ENCODE measurements at regions not wholly inside any gene's neighbourhood (a gene's known extent, or its start where the extent isn't known, plus 50 kb on each side); places are given as distances from the start of the nearest gene placed in this dataset.

DNA sequence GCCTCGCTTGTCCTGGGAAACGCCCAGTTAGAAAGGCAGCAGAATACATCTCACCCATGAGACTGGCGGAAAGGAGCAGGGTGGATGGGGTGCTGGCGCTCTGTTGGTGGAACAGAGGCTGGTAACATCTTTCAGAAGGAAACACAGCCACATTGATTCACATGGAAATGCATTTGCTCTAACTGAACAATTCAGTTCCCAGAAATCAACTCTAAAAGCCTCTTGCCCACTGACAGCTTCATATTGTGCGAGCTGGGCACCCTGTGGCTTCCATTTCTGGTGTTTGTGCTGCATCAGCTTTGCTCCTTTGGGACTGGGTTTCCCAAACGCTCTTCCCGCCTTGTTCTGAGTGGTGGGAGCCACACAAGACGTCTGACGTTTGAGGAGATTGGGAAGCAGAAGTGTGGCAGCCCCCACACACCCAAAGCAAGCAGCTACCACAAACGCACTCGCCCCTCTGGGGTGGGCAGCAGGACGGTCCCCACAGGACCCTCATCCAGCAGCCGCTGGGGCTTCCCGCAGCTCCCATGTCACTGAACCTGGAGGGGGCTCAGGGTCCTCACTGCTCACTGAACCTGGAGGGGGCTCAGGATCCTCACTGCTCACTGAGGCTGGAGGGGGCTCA lies 229.5 kb downstream of the ERMARD start:
- Histone ChIP-seq H3K27me3 (ENCODE audit: control insufficient read depth in 1 of 2, insufficient read depth in 1 of 2, low read length in 2 of 2) (peaks cover 0 to 19% of the 10 kb centered on the region in 2 experiments), H3K4me1 (ENCODE audit: control insufficient read depth, insufficient read depth, low read depth, low read length) (no peaks in the 10 kb centered on the region), H2AFZ (ENCODE audit: low read depth, low read length) (no peak overlapping the region), H4K8ac (ENCODE audit: low read length) (no peak overlapping the region), H3K18ac (ENCODE audit: low read depth in 1 of 2, low read length in 2 of 2) (no peak overlapping the region), H3K4me2 (ENCODE audit: low read length, poor library complexity, severe bottlenecking) (no peak overlapping the region), H2BK120ac (ENCODE audit: low read depth, low read length) (no peak overlapping the region), H3K23ac (ENCODE audit: low read length in 2 of 2) (no peak overlapping the region), H4K91ac (ENCODE audit: low read length) (no peak overlapping the region), H2BK5ac (ENCODE audit: low read depth, low read length, poor library complexity, severe bottlenecking) (no peak overlapping the region), H3K9me3 (ENCODE audit: control insufficient read depth, low read length) (no peaks in the 10 kb centered on the region), H2AK5ac (ENCODE audit: low read length, severe bottlenecking) (no peak overlapping the region), H3K4me3 (ENCODE audit: insufficient read depth in 1 of 2, low read depth in 1 of 2, low read length in 2 of 2) (no peak overlapping the region), H3K27ac (ENCODE audit: low read length, poor library complexity, severe bottlenecking) (no peak overlapping the region), H3K9ac (ENCODE audit: low read length) (no peak overlapping the region), H3K14ac (ENCODE audit: low read length in 2 of 2) (no peak overlapping the region), H2BK12ac (ENCODE audit: low read length in 2 of 2) (no peak overlapping the region), H3K36me3 (ENCODE audit: control insufficient read depth in 1 of 2, insufficient read depth in 2 of 2, low read depth in 1 of 2, low read length in 2 of 2) (no peaks in the 10 kb centered on the region), H2BK15ac (ENCODE audit: low read depth, poor library complexity, severe bottlenecking) (no peak overlapping the region), H3K79me1 (replicated peaks; ENCODE audit: low read length, poor library complexity, severe bottlenecking) (no peaks in the 10 kb centered on the region), H3K4ac (ENCODE audit: low read depth in 1 of 2, low read length in 2 of 2) (no peak overlapping the region)
- DNase-seq = no peak
- 78% methylated on average over 14 of the region's 14 CpGs for WGBS

DNA sequence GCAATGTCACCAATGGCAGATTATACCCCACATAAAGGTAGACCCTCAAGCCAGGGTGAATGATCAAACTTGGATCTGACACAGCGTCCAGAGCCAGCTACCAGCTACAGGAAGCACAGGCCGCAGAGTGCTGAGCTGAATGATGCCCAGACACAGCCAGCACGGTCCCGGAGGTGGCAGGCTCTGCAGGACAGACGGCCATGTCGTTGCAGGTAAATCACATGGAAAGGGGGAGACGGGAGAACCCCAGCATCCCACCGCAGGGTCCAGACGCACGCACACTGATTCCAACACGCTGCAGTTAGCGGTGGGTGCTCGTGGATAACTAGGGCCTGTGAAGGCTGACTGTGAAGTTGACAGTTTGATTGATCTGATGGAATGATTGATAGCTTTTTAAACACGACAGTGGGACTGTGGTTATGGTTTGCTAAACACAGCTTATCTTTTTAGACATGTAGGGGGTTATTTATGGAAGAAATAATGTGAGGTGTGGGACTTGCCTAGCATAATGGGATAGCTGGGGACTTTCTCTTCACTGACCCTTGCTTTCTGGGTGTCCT lies 228.5 kb downstream of the ERMARD start:
- no peaks in the 10 kb centered on the region for H3K79me1 ChIP-seq (replicated peaks; ENCODE audit: low read length, poor library complexity, severe bottlenecking)
- H3K9ac ChIP-seq (ENCODE audit: low read length) = no peak overlapping the region
- no peak overlapping the region for H2AK5ac ChIP-seq (ENCODE audit: low read length, severe bottlenecking)
- H2BK5ac ChIP-seq (ENCODE audit: low read depth, low read length, poor library complexity, severe bottlenecking) = no peak overlapping the region
- no peak overlapping the region for H3K4ac ChIP-seq (ENCODE audit: low read depth in 1 of 2, low read length in 2 of 2)
- no peak overlapping the region for H3K27ac ChIP-seq (ENCODE audit: low read length, poor library complexity, severe bottlenecking)
- no peak overlapping the region for H2BK120ac ChIP-seq (ENCODE audit: low read depth, low read length)
- H2BK12ac ChIP-seq (ENCODE audit: low read length in 2 of 2) = no peak overlapping the region
- no peak overlapping the region for H3K23ac ChIP-seq (ENCODE audit: low read length in 2 of 2)
- no peaks in the 10 kb centered on the region for H3K36me3 ChIP-seq (ENCODE audit: control insufficient read depth in 1 of 2, insufficient read depth in 2 of 2, low read depth in 1 of 2, low read length in 2 of 2)
- no peaks in the 10 kb centered on the region for H3K9me3 ChIP-seq (ENCODE audit: control insufficient read depth, low read length)
- no peak overlapping the region for H3K4me2 ChIP-seq (ENCODE audit: low read length, poor library complexity, severe bottlenecking)
- H2BK15ac ChIP-seq (ENCODE audit: low read depth, poor library complexity, severe bottlenecking) = no peak overlapping the region
- no peak overlapping the region for H4K91ac ChIP-seq (ENCODE audit: low read length)
- H3K4me3 ChIP-seq (ENCODE audit: insufficient read depth in 1 of 2, low read depth in 1 of 2, low read length in 2 of 2) = no peak overlapping the region
- no peak overlapping the region for H3K14ac ChIP-seq (ENCODE audit: low read length in 2 of 2)
- DNase-seq = no peak
- no peak overlapping the region for H4K8ac ChIP-seq (ENCODE audit: low read length)
- H3K27me3 ChIP-seq (ENCODE audit: control insufficient read depth in 1 of 2, insufficient read depth in 1 of 2, low read length in 2 of 2) = peaks cover 0 to 25% of the 10 kb centered on the region in 2 experiments
- H3K18ac ChIP-seq (ENCODE audit: low read depth in 1 of 2, low read length in 2 of 2) = no peak overlapping the region
- H3K4me1 ChIP-seq (ENCODE audit: control insufficient read depth, insufficient read depth, low read depth, low read length) = no peaks in the 10 kb centered on the region
- H2AFZ ChIP-seq (ENCODE audit: low read depth, low read length) = no peak overlapping the region
- WGBS = 80% methylated on average over 14 of the region's 14 CpGs

DNA sequence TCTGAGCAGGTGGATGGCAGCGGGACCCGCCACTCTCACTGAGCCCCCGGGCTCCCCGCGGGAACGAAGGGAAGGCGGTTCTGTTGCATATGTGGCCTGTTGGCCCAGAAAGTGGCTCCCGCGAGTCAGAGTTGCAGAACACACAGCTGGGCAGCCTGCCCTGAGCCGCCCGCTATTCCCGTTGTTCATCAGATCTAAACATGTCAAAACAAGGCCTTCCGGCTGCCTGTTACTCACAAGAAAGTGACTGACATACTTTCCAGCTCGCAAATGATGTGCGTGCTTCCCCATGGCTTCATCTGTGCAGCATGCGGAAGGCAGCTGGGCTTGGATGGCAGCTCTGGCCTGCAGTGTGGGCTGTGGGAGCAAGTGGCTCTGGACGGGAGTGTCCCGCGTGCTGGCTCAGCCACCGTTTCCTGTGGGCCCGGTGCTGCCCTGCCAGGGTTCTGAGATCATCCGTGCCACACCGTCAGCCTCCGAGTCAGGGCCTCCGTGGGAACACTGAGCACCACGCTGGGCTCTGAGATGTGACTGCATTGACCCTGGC lies 227.3 kb downstream of the ERMARD start:
- Histone ChIP-seq H2BK15ac (ENCODE audit: low read depth, poor library complexity, severe bottlenecking) (no peak overlapping the region), H3K4ac (ENCODE audit: low read depth in 1 of 2, low read length in 2 of 2) (no peak overlapping the region), H4K8ac (ENCODE audit: low read length) (no peak overlapping the region), H3K79me1 (replicated peaks; ENCODE audit: low read length, poor library complexity, severe bottlenecking) (no peaks in the 10 kb centered on the region), H4K91ac (ENCODE audit: low read length) (no peak overlapping the region), H3K14ac (ENCODE audit: low read length in 2 of 2) (no peak overlapping the region), H3K18ac (ENCODE audit: low read depth in 1 of 2, low read length in 2 of 2) (no peak overlapping the region), H3K4me3 (ENCODE audit: insufficient read depth in 1 of 2, low read depth in 1 of 2, low read length in 2 of 2) (no peak overlapping the region), H3K23ac (ENCODE audit: low read length in 2 of 2) (no peak overlapping the region), H3K4me2 (ENCODE audit: low read length, poor library complexity, severe bottlenecking) (no peak overlapping the region), H2AK5ac (ENCODE audit: low read length, severe bottlenecking) (no peak overlapping the region), H3K4me1 (ENCODE audit: control insufficient read depth, insufficient read depth, low read depth, low read length) (no peaks in the 10 kb centered on the region), H3K9ac (ENCODE audit: low read length) (no peak overlapping the region), H2BK12ac (ENCODE audit: low read length in 2 of 2) (no peak overlapping the region), H3K27me3 (ENCODE audit: control insufficient read depth in 1 of 2, insufficient read depth in 1 of 2, low read length in 2 of 2) (peaks cover 0 to 31% of the 10 kb centered on the region in 2 experiments), H2BK5ac (ENCODE audit: low read depth, low read length, poor library complexity, severe bottlenecking) (no peak overlapping the region), H2BK120ac (ENCODE audit: low read depth, low read length) (no peak overlapping the region), H3K9me3 (ENCODE audit: control insufficient read depth, low read length) (no peaks in the 10 kb centered on the region), H3K36me3 (ENCODE audit: control insufficient read depth in 1 of 2, insufficient read depth in 2 of 2, low read depth in 1 of 2, low read length in 2 of 2) (no peaks in the 10 kb centered on the region), H2AFZ (ENCODE audit: low read depth, low read length) (no peak overlapping the region), H3K27ac (ENCODE audit: low read length, poor library complexity, severe bottlenecking) (no peak overlapping the region)
- 87% methylated on average over 26 of the region's 26 CpGs for WGBS
- DNase-seq = no peak

DNA sequence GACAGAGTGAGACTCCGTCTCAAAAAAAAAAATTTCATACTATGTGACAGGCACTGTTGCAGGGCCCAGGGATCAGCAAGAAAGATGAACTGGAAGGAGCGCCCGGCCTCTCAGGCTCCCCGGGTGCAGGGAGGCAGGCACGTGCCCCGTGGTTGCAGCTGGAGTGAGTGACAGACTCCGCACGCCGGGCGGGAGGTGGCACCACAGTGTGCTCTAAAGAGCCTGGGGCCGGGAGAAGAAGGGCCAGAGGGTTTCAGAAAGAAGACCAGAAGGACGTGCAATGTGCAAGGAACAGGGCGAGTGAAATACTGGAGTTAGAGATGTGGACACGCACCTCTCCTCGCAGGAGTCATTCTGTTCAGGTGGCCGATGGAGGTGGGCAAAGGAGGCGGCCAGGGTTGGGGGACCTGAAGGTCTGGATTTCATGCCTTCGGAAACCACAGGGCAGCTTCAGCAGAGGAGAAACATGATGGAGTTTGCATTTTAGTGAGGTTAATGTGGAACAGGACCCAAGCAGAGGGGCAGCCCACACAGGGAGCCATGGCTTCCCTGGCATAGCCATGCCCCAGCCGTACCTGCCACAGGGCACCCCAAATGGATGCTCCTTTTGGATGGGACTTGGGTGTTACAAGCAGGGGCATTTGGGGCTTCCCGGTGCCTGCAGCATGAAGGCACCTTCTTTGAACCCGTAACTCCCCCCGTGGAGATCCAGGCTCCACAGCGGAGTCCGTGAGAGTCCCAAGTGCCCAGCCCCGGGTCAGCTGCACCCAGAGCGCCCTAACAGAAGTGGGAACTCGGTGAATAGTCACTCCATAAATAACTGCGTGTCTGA lies 226.2 kb downstream of the ERMARD start:
- Histone ChIP-seq H3K79me1 (replicated peaks; ENCODE audit: low read length, poor library complexity, severe bottlenecking) (no peaks in the 10 kb centered on the region), H3K9ac (ENCODE audit: low read length) (no peak overlapping the region)
- WGBS = 87% methylated on average over 27 of the region's 28 CpGs

More for the DNA sequence above, 226.2 kb downstream of the ERMARD start:
- H3K23ac ChIP-seq (ENCODE audit: low read length in 2 of 2) = no peak overlapping the region
- no peak overlapping the region for H3K4me2 ChIP-seq (ENCODE audit: low read length, poor library complexity, severe bottlenecking)
- no peak overlapping the region for H2AK5ac ChIP-seq (ENCODE audit: low read length, severe bottlenecking)
- H3K4me1 ChIP-seq (ENCODE audit: control insufficient read depth, insufficient read depth, low read depth, low read length) = no peaks in the 10 kb centered on the region
- H3K14ac ChIP-seq (ENCODE audit: low read length in 2 of 2) = no peak overlapping the region
- no peak overlapping the region for H3K4ac ChIP-seq (ENCODE audit: low read depth in 1 of 2, low read length in 2 of 2)
- no peaks in the 10 kb centered on the region for H3K36me3 ChIP-seq (ENCODE audit: control insufficient read depth in 1 of 2, insufficient read depth in 2 of 2, low read depth in 1 of 2, low read length in 2 of 2)
- no peak overlapping the region for H2AFZ ChIP-seq (ENCODE audit: low read depth, low read length)
- H2BK15ac ChIP-seq (ENCODE audit: low read depth, poor library complexity, severe bottlenecking) = no peak overlapping the region
- no peak overlapping the region for H2BK120ac ChIP-seq (ENCODE audit: low read depth, low read length)
- no peak overlapping the region for H4K8ac ChIP-seq (ENCODE audit: low read length)
- H3K9me3 ChIP-seq (ENCODE audit: control insufficient read depth, low read length) = no peaks in the 10 kb centered on the region
- H3K27me3 ChIP-seq (ENCODE audit: control insufficient read depth in 1 of 2, insufficient read depth in 1 of 2, low read length in 2 of 2) = peaks cover 0 to 31% of the 10 kb centered on the region in 2 experiments
- no peak for DNase-seq
- H3K27ac ChIP-seq (ENCODE audit: low read length, poor library complexity, severe bottlenecking) = no peak overlapping the region
- no peak overlapping the region for H3K4me3 ChIP-seq (ENCODE audit: insufficient read depth in 1 of 2, low read depth in 1 of 2, low read length in 2 of 2)
- no peak overlapping the region for H2BK12ac ChIP-seq (ENCODE audit: low read length in 2 of 2)
- H3K18ac ChIP-seq (ENCODE audit: low read depth in 1 of 2, low read length in 2 of 2) = no peak overlapping the region
- no peak overlapping the region for H4K91ac ChIP-seq (ENCODE audit: low read length)
- no peak overlapping the region for H2BK5ac ChIP-seq (ENCODE audit: low read depth, low read length, poor library complexity, severe bottlenecking)

All from mesenchymal stem cell (in vitro differentiated cells and primary cell).